Activated T-cell treated with anti-CD3 and anti-CD28 coated beads for 1 hour (primary cell): ENCODE measurements at regions not wholly inside any gene's neighbourhood (a gene's known extent, or its start where the extent isn't known, plus 50 kb on each side); places are given as distances from the start of the nearest gene placed in this dataset.
A peak's percentile ranks its signal among the peaks of the same experiment; 100 is the strongest.

Source experiments
- DNase-seq: peaks from one replicate; pipeline ENCODE4 v3.0.0-alpha.2; 2020; ENCODE audit warnings: low read depth

- no peak for DNase-seq
These were observed 253.8 kb upstream of the DMD start for GRCh38 chrX:33465137-33465536.

DNA sequence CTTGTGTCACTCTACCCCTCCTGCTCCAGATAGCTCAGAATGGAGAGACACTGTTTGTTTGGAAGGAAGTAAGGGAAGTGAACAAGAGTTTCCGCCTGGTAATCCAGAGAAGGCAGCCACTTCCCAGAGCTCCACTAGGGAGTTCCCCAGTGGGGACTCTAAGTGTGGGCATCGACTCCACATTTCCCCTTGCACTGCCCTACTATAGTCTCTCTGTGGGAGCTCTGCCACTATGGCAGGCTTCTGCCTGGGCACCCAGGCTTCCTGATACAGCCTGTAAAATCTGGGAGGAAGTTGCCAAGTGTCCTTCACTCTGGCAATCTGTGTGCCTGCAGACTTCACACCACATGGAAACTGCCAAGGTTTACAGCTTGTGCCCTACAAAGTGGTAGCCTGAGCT is 245.8 kb upstream of the DMD start:
- no peak for DNase-seq

- DNase-seq: no peak
These were observed 235.9 kb upstream of the DMD start for GRCh38 chrX:33447285-33447684.

- DNase-seq: peak; percentile 0
These were observed 223.1 kb upstream of the DMD start for GRCh38 chrX:33434256-33435092.

- no peak for DNase-seq
These were observed 205.0 kb upstream of the DMD start for GRCh38 chrX:33416273-33416805.

DNA sequence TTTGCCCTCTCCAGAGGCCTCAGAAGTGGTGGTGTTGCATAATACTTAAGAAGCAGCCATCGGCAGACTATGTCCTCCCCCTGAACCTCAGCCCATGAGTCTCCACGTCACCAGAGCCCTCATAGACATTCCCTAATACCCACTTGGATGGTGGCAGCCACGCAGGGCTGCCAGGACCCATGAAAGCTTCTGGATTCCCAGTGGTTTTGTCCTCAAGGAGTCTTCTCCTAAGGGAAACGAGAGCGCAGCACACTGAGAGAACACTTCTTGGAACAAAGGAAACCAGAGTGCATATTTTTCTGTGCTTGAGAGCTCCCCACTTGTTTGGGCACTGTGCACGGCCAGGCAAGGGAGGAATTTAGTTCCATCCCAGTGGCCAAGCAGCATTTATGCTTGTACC is 204.1 kb upstream of the DMD start:
- no peak for DNase-seq

- DNase-seq: no peak
These were observed 174.2 kb upstream of the DMD start for GRCh38 chrX:33385546-33385945.

DNA sequence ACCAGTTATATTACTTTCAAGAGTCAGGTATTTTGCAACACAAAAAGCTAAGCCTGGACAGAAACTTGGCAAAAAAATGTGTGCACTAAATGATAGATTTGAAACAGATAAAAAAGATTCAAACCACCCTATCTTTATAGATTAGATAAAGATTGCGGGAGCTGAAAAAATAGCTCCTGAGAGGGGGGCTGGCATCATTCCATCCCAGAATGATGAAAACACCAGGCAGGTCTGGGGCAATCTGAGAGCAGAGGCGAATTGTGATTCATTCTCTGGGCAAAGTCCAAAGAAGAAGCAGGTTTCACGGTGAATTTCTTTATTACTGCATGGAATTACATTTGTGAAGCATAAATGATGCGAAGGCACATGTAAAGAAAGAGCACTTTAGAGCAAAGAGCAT is 168.5 kb upstream of the DMD start:
- DNase-seq: no peak

DNA sequence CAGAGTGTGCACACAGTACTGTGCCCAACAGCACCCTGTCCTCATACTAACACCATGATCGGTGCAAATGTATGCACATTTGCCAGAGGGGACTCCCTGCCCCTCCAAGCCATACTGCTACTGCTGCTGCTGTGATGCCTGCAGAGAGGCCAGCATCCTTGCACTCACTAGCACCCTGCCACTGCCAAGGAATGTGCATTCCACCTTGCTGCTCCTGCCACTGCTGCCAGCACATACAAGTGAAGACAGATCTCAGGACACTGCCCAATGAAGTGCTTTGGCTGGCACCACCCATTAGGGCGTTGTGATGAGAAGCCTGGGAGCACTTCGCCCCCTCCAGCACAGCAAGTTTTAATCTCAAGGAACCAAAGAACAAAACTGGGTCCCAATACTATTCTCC is 146.3 kb upstream of the DMD start:
- DNase-seq: no peak

DNA sequence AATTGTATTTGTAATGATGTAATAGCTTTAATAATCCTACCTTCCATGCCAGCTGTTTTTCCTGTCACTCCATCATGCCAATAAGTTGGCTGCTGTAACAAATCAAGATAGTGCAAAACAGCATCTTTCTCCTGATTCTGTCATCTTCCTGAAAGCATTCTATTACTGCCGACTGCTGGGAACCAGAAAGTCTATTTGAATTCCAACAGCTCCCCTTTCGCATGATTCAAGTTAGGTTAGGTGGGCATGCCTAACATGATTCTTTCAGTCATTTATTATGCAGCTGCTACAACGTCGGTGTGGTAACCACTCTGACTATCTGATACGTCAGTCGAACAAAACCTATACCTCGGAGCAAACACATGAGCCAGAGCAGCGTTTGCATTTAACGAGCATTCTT is 127.9 kb upstream of the DMD start:
- no peak for DNase-seq

- no peak for DNase-seq
These were observed 125.4 kb upstream of the DMD start for GRCh38 chrX:33336783-33337182.

DNA sequence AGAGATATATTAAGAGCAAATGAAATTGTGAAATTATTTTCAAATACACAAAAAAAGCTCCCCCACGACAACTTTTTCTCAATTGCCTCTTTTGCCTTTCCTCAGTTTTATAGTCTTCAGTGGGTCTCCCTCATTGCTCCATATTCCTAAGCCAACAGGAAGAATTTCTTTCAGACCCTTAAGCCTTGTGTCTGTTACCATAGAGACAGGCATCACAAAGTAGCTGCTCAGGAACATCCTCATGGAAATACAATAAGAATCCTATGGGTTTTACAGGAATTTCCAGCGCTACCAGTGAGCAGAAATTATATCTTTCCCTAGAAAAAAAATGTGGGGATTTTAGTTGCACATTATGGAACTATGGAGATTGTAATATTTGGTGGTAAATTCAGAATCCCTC is 121.9 kb upstream of the DMD start:
- no peak for DNase-seq

DNA sequence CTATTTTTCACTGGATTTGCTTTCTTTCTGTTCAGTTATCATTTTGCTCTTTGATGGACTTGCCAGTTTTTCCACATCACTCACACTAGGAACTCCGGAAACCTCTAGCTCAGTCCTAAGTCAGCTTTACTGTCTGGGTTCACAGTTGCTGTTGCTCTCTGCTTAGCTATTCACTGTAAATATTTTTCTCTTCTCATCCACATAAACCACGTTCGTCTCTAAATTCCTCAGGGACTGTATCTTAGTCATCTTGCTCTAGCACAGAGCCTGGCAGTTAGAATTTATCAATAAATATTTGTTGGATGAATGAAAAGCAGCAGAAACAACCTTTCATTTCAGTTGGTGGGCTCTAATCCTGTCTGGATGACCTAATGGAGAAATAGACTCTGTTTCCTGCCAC is 119.4 kb upstream of the DMD start:
- no peak for DNase-seq

DNA sequence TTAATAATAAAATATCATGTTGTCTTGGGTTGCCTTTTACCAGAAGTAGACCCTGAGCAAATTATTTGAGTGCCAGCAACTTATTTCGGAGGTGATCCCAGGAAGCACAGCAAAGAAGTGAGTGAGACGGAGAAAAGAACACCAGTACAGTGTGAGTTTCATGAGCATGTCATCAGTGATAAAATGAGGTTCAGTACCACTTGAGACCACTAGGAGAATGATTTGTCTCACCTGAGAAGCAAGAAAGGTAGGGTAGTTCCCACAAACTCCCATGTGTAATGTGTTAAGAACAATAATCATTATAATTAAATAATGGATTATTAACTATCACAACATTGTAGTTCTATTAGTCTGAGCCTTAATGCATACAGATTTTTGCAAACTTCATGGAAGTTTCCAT is 112.8 kb upstream of the DMD start:
- DNase-seq: no peak

DNA sequence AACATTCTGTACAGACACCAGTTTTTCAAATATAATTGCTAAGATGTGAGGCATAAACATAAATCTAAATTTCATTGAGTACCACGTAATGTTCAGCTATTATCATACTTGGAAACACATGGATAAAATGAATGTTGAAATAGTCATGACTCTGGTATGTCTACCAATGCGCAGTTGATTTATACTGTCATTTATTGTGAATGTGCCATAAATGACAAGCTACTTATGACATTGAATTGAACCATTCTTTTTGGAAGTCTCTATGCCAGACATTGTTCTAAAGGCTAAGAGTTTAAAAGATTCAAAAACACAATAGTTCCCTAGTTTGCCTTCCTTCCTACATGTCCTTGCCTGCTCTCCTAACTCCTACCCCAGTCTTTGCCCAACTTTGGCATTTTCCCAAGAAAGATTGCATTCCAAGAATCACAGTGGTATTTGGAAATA is 96.6 kb upstream of the DMD start:
- DNase-seq: no peak

DNA sequence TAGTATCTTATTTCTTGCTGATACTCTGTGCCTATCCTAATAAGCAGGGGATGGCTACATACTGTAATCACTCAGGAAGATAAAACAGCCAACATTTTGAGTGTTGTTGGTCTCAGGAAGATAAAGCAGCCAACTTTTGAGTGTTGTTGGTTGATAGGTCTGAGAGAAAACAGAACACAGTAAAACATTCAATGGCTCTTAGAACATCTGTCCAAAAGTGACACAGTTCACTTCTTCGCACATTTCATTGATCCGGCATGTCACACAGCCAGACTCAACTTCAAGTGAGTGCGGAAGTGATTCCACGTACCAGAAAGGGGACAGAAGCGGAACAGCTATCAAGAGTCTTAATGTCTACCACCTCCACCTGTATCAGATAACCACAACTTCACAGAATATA is 87.3 kb upstream of the DMD start:
- no peak for DNase-seq

DNA sequence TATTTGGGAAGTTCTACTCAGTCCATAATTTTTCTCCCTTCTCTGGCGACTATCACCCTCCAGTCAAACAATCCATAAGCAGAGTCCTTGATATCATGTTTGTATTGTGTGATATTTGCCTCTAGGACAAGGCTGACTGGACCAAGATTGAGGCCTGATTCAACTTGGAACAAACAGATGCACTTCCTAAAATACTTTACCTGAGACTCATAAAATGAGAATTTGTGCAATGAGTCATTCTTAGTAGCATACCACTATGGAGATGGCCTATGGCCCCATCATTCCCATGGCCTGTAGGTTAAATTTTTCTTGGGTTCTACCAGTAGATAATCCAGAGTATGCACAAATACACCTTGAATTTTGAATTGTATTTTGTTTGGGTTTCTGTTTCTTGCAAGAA is 74.2 kb upstream of the DMD start:
- DNase-seq: no peak

- DNase-seq: no peak
These were observed 65.7 kb upstream of the DMD start for GRCh38 chrX:33277046-33277445.

DNA sequence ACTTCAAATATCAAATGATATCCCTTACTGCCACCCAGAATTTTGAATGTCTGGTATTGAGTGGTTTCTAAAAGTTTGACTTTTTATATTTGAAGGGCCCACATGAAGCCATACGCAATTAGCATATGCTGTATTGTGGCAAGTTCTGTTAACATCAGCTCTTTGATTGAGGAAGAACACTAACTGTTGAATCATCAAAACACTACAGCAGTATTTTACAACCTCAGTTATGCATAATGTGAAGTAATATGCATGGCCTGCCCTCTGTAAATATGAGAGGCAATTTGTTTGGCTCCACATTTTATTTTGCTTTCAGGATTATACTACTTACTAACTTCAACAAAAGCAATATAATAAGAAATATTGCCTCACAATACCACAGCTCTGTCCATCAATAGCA is 62.2 kb upstream of the DMD start:
- DNase-seq: no peak

- no peak for DNase-seq
These were observed 61.6 kb upstream of the DMD start for GRCh38 chrX:33272986-33273385.
